ENCODE measurements at regions not wholly inside any gene's neighbourhood (a gene's known extent, or its start where the extent isn't known, plus 50 kb on each side); places are given as distances from the start of the nearest gene placed in this dataset.
"Not testable (repeated sequence)": the region's sequence is repeated elsewhere in the genome, so short reads cannot be mapped to it uniquely, and the experiment has no call there.

DNA sequence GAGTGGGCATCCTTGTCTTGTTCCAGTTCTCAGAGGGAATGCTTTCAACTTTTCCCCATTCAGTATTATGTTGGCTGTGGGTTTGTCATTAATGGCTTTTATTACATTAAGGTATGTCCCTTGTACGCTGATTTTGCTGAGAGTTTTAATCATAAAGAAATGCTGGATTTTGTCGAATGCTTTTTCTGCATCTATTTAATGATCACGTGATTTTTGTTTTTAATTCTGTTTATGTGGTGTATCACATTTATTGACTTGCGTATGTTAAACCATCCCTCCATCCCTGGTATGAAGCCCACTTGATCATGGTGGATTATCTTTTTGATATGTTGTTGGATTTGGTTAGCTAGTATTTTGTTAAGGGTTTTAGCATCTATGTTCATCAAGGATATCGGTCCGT is 266.9 kb upstream of the DIPK2B start:
- H3K4me3 ChIP-seq (replicated peaks in 1 of 3; ENCODE audit: insufficient read depth in 1 of 3, low read depth in 1 of 3, low read length in 3 of 3); intact Hi-C loops (cut with micrococcal nuclease); H3K36me3 ChIP-seq (ENCODE audit: control insufficient read depth in 2 of 2, extremely low read depth in 1 of 2, insufficient read depth in 2 of 2, low read length in 2 of 2); H3K27me3 ChIP-seq (ENCODE audit: control insufficient read depth in 2 of 2, insufficient read depth in 2 of 2, low read length in 2 of 2); H3K4me2 ChIP-seq (ENCODE audit: insufficient read depth, low read length); DNase-seq (ENCODE audit: low read depth, low spot score); CTCF ChIA-PET; H2AFZ ChIP-seq (ENCODE audit: low read depth, low read length); H4K20me1 ChIP-seq (replicated peaks; ENCODE audit: control insufficient read depth, extremely low read depth, insufficient read depth, low read length); H3K79me2 ChIP-seq (ENCODE audit: control insufficient read depth, insufficient read depth, low read length); H3K9ac ChIP-seq (replicated peaks; ENCODE audit: extremely low read depth, insufficient read depth, low read length); H3K9me3 ChIP-seq (replicated peaks; ENCODE audit: control insufficient read depth, insufficient read depth, low read length); H3K9me1 ChIP-seq (replicated peaks; ENCODE audit: control insufficient read depth, extremely low read depth, insufficient read depth, low read length); H3K4me1 ChIP-seq (ENCODE audit: control insufficient read depth, extremely low read depth, insufficient read depth, low read length); dilution Hi-C loops (cut with MboI; ENCODE audit: extremely low pct_ligation_motif_present, low sequenced_read_pairs); POLR2A ChIA-PET; FAIRE-seq; H3K27ac ChIP-seq (ENCODE audit: insufficient read depth, low read depth, low read length); BruUV-seq (replicated peaks): not testable (repeated sequence)

GRCh38 chrX:45455732-45456131 is 255.1 kb upstream of the DIPK2B start:
- H3K36me3 ChIP-seq (ENCODE audit: control insufficient read depth in 2 of 2, extremely low read depth in 1 of 2, insufficient read depth in 2 of 2, low read length in 2 of 2); FAIRE-seq; H3K4me1 ChIP-seq (ENCODE audit: control insufficient read depth, extremely low read depth, insufficient read depth, low read length); H3K9me3 ChIP-seq (replicated peaks; ENCODE audit: control insufficient read depth, insufficient read depth, low read length); POLR2A ChIA-PET; intact Hi-C loops (cut with micrococcal nuclease); H3K27ac ChIP-seq (ENCODE audit: insufficient read depth, low read depth, low read length); H2AFZ ChIP-seq (ENCODE audit: low read depth, low read length); H3K9ac ChIP-seq (replicated peaks; ENCODE audit: extremely low read depth, insufficient read depth, low read length); dilution Hi-C loops (cut with MboI; ENCODE audit: extremely low pct_ligation_motif_present, low sequenced_read_pairs); BruUV-seq (replicated peaks); CTCF ChIA-PET; H3K4me2 ChIP-seq (ENCODE audit: insufficient read depth, low read length); H3K9me1 ChIP-seq (replicated peaks; ENCODE audit: control insufficient read depth, extremely low read depth, insufficient read depth, low read length); DNase-seq (ENCODE audit: low read depth, low spot score); H3K27me3 ChIP-seq (ENCODE audit: control insufficient read depth in 2 of 2, insufficient read depth in 2 of 2, low read length in 2 of 2); H4K20me1 ChIP-seq (replicated peaks; ENCODE audit: control insufficient read depth, extremely low read depth, insufficient read depth, low read length); H3K4me3 ChIP-seq (replicated peaks in 1 of 3; ENCODE audit: insufficient read depth in 1 of 3, low read depth in 1 of 3, low read length in 3 of 3); H3K79me2 ChIP-seq (ENCODE audit: control insufficient read depth, insufficient read depth, low read length): not testable (repeated sequence)

DNA sequence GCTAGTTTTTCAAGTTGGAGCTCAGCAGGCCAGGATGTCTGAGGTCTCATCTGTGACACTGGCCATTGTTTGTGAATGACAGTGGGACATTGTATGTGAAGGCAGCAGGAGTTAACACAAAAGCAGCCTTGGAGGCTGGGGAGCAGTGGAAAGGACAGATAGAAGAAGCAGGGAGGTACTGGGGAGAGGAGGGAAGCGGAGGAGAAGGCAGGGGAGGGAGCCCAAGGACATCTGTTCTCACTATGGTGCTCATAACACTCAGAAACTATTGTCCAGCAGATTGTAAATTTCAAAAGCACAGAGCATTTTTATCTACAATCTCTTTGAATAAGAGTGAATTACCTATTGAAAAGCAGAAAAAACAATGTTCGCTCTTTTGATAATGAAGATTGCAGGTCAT is 253.6 kb upstream of the DIPK2B start:
- intact Hi-C loops (cut with micrococcal nuclease) = no loop called here
- dilution Hi-C loops (cut with MboI; ENCODE audit: extremely low pct_ligation_motif_present, low sequenced_read_pairs) = no loop called here
- CTCF ChIA-PET = no interaction called here

More for the DNA sequence above, 253.6 kb upstream of the DIPK2B start:
- Histone ChIP-seq H3K79me2 (ENCODE audit: control insufficient read depth, insufficient read depth, low read length) (no peaks in the 10 kb centered on the region), H3K9me3 (replicated peaks; ENCODE audit: control insufficient read depth, insufficient read depth, low read length) (no peaks in the 10 kb centered on the region), H3K27me3 (ENCODE audit: control insufficient read depth in 2 of 2, insufficient read depth in 2 of 2, low read length in 2 of 2) (no peaks in the 10 kb centered on the region), H3K4me2 (ENCODE audit: insufficient read depth, low read length) (no peak overlapping the region), H3K36me3 (ENCODE audit: control insufficient read depth in 2 of 2, extremely low read depth in 1 of 2, insufficient read depth in 2 of 2, low read length in 2 of 2) (no peaks in the 10 kb centered on the region), H4K20me1 (replicated peaks; ENCODE audit: control insufficient read depth, extremely low read depth, insufficient read depth, low read length) (no peaks in the 10 kb centered on the region), H3K27ac (ENCODE audit: insufficient read depth, low read depth, low read length) (no peak overlapping the region), H2AFZ (ENCODE audit: low read depth, low read length) (no peak overlapping the region), H3K9ac (replicated peaks; ENCODE audit: extremely low read depth, insufficient read depth, low read length) (no peak overlapping the region), H3K4me3 (replicated peaks in 1 of 3; ENCODE audit: insufficient read depth in 1 of 3, low read depth in 1 of 3, low read length in 3 of 3) (no peak overlapping the region), H3K4me1 (ENCODE audit: control insufficient read depth, extremely low read depth, insufficient read depth, low read length) (no peaks in the 10 kb centered on the region), H3K9me1 (replicated peaks; ENCODE audit: control insufficient read depth, extremely low read depth, insufficient read depth, low read length) (no peaks in the 10 kb centered on the region)
- TF ChIP-seq POLR2AphosphoS5 (IDR thresholded peaks at IDR 0.05; ENCODE audit: insufficient read depth, low read depth, low read length) = no peak
- DNase-seq (ENCODE audit: low read depth, low spot score) (no peak), FAIRE-seq (no peak)
- BruUV-seq (replicated peaks) = no TSS peak
- POLR2A ChIA-PET = no interaction called here
